ENCODE measurements at regions not wholly inside any gene's neighbourhood (a gene's known extent, or its start where the extent isn't known, plus 50 kb on each side); places are given as distances from the start of the nearest gene placed in this dataset.

GRCh38 chr2:211045025-211045424 lies 488.6 kb downstream of the CPS1 start:
- Histone ChIP-seq H3K9me3 (ENCODE audit: control insufficient read depth in 4 of 4, insufficient read depth in 3 of 4, low read length in 3 of 4) (no peaks in the 10 kb centered on the region), H3K4me1 (ENCODE audit: control insufficient read depth in 5 of 5, insufficient read depth in 5 of 5, low read length in 5 of 5) (no peaks in the 10 kb centered on the region), H3K36me3 (ENCODE audit: control insufficient read depth in 4 of 4, insufficient read depth in 4 of 4, low read length in 4 of 4) (no peaks in the 10 kb centered on the region), H3K4me3 (no peak overlapping the region), H3K9ac (ENCODE audit: insufficient read depth in 1 of 2, low read length in 2 of 2) (no peak overlapping the region), H3K27me3 (ENCODE audit: control insufficient read depth in 3 of 3, insufficient read depth in 3 of 3, low read length in 2 of 3) (no peaks in the 10 kb centered on the region), H3K27ac (ENCODE audit: low read depth in 1 of 2, low read length in 1 of 2) (no peak overlapping the region)
- ATAC-seq (ENCODE audit: insufficient read depth, low FRiP score) (no peak), DNase-seq (no peak)
- no peak for TF ChIP-seq CTCF (IDR thresholded peaks at IDR 0.05; ENCODE audit: control extremely low read depth, extremely low read depth)
- WGBS, 2 donors = 79 to 87% methylated on average over 2 of the region's 2 CpGs

- Histone ChIP-seq H3K4me1 (ENCODE audit: control insufficient read depth in 5 of 5, insufficient read depth in 5 of 5, low read length in 5 of 5) (no peaks in the 10 kb centered on the region), H3K9me3 (ENCODE audit: control insufficient read depth in 4 of 4, insufficient read depth in 3 of 4, low read length in 3 of 4) (no peaks in the 10 kb centered on the region), H3K27me3 (ENCODE audit: control insufficient read depth in 3 of 3, insufficient read depth in 3 of 3, low read length in 2 of 3) (no peaks in the 10 kb centered on the region), H3K27ac (ENCODE audit: low read depth in 1 of 2, low read length in 1 of 2) (no peak overlapping the region), H3K36me3 (ENCODE audit: control insufficient read depth in 4 of 4, insufficient read depth in 4 of 4, low read length in 4 of 4) (no peaks in the 10 kb centered on the region), H3K4me3 (no peak overlapping the region), H3K9ac (ENCODE audit: insufficient read depth in 1 of 2, low read length in 2 of 2) (no peak overlapping the region)
- TF ChIP-seq CTCF (IDR thresholded peaks at IDR 0.05; ENCODE audit: control extremely low read depth, extremely low read depth) = no peak
- WGBS, 2 donors = 91 to 95% methylated on average over 4 of the region's 4 CpGs
- no peak for DNase-seq
- no peak for ATAC-seq (ENCODE audit: insufficient read depth, low FRiP score)
Observed at GRCh38 chr2:211049321-211050018, 493.1 kb downstream of the CPS1 start.

GRCh38 chr2:211055438-211055837 lies 499.0 kb downstream of the CPS1 start:
- Histone ChIP-seq H3K4me3 (no peak overlapping the region), H3K27ac (ENCODE audit: low read depth in 1 of 2, low read length in 1 of 2) (no peak overlapping the region), H3K36me3 (ENCODE audit: control insufficient read depth in 4 of 4, insufficient read depth in 4 of 4, low read length in 4 of 4) (no peaks in the 10 kb centered on the region), H3K9ac (ENCODE audit: insufficient read depth in 1 of 2, low read length in 2 of 2) (no peak overlapping the region), H3K4me1 (ENCODE audit: control insufficient read depth in 5 of 5, insufficient read depth in 5 of 5, low read length in 5 of 5) (no peaks in the 10 kb centered on the region), H3K27me3 (ENCODE audit: control insufficient read depth in 3 of 3, insufficient read depth in 3 of 3, low read length in 2 of 3) (no peaks in the 10 kb centered on the region), H3K9me3 (ENCODE audit: control insufficient read depth in 4 of 4, insufficient read depth in 3 of 4, low read length in 3 of 4) (no peaks in the 10 kb centered on the region)
- 79 to 82% methylated on average over 5 of the region's 5 CpGs for WGBS, 2 donors
- no peak for DNase-seq
- TF ChIP-seq CTCF (IDR thresholded peaks at IDR 0.05; ENCODE audit: control extremely low read depth, extremely low read depth) = no peak
- ATAC-seq (ENCODE audit: insufficient read depth, low FRiP score) = no peak
